NCI-H226 (cell line): ENCODE measurements at regions not wholly inside any gene's neighbourhood (a gene's known extent, or its start where the extent isn't known, plus 50 kb on each side); places are given as distances from the start of the nearest gene placed in this dataset.
A peak's percentile ranks its signal among the peaks of the same experiment; 100 is the strongest.

Source experiments
- DNase-seq: peaks from one replicate; pipeline ENCODE4 v3.0.0-alpha.2; 2015

GRCh38 chr2:235170536-235171521 is 219.0 kb downstream of the SH3BP4 start:
- peak; percentile 59 for DNase-seq

GRCh38 chr2:235171550-235172031 is 219.8 kb downstream of the SH3BP4 start:
- DNase-seq = peak; percentile 42

GRCh38 chr2:235180642-235181041 is 228.8 kb downstream of the SH3BP4 start:
- no peak for DNase-seq

GRCh38 chr2:235183786-235184185 is 232.0 kb downstream of the SH3BP4 start:
- DNase-seq = no peak

- DNase-seq = no peak
Observed at GRCh38 chr2:235187806-235188205, 236.0 kb downstream of the SH3BP4 start.

GRCh38 chr2:235191486-235191885 is 239.7 kb downstream of the SH3BP4 start:
- DNase-seq = no peak

- no peak for DNase-seq
Observed at GRCh38 chr2:235191978-235192377, 240.2 kb downstream of the SH3BP4 start.

GRCh38 chr2:235194351-235194750 is 242.5 kb downstream of the SH3BP4 start:
- DNase-seq = no peak

GRCh38 chr2:235194836-235195235 is 243.0 kb downstream of the SH3BP4 start:
- DNase-seq = no peak

GRCh38 chr2:235195921-235196320 is 244.1 kb downstream of the SH3BP4 start:
- no peak for DNase-seq

GRCh38 chr2:235199128-235199527 is 247.3 kb downstream of the SH3BP4 start:
- no peak for DNase-seq

- DNase-seq = no peak
Observed at GRCh38 chr2:235200216-235200615, 248.4 kb downstream of the SH3BP4 start.

GRCh38 chr2:235201756-235202155 is 249.9 kb downstream of the SH3BP4 start:
- DNase-seq = no peak

- DNase-seq = no peak
Observed at GRCh38 chr2:235204948-235205347, 253.1 kb downstream of the SH3BP4 start.

GRCh38 chr2:235206399-235206798 is 254.6 kb downstream of the SH3BP4 start:
- no peak for DNase-seq

- DNase-seq = no peak
Observed at GRCh38 chr2:235206980-235207579, 255.3 kb downstream of the SH3BP4 start.

GRCh38 chr2:235211056-235211455 is 259.2 kb downstream of the SH3BP4 start:
- no peak for DNase-seq

- no peak for DNase-seq
Observed at GRCh38 chr2:235212501-235213158, 260.8 kb downstream of the SH3BP4 start.

- DNase-seq = no peak
Observed at GRCh38 chr2:235215248-235215647, 263.4 kb downstream of the SH3BP4 start.

- DNase-seq = no peak
Observed at GRCh38 chr2:235216901-235217300, 265.1 kb downstream of the SH3BP4 start.

- DNase-seq = no peak
Observed at GRCh38 chr2:235217846-235218245, 266.0 kb downstream of the SH3BP4 start.

- DNase-seq = no peak
Observed at GRCh38 chr2:235218486-235218907, 266.7 kb downstream of the SH3BP4 start.

- no peak for DNase-seq
Observed at GRCh38 chr2:235219048-235219447, 267.2 kb downstream of the SH3BP4 start.
